ENCODE measurements at regions not wholly inside any gene's neighbourhood (a gene's known extent, or its start where the extent isn't known, plus 50 kb on each side); places are given as distances from the start of the nearest gene placed in this dataset.

DNA sequence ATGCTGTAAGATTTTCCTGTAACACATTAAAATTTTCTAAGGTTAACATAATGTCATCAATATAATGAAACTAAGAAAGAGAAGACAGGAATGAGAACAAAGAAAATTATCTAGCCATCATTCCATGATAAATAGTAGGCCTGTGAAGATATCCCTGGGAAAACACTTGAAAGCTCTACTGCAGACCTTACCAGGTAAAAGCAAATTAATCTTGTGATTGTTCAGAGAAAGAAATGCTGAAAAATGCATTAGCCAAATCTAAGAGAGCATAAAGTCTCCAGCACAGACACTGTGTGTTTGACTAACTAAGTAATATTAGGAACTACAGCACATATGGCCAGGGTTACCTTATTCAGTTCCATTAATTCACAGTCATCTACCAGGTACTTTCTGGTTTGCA, 628.3 kb upstream of the GRAMD2B start:
- POLR2A ChIA-PET: no interaction called here
- Mint-ChIP-seq H3K27ac (no peak overlapping the region), H3K4me3 (no peak overlapping the region)

GRCh38 chr5:125798307-125798706, 624.9 kb upstream of the GRAMD2B start:
- POLR2A ChIA-PET: no interaction called here
- H3K9me3 Mint-ChIP-seq: peaks cover 13% of the 10 kb centered on the region
- CTCF ChIA-PET: no interaction called here
- no peak overlapping the region for H3K4me3 Mint-ChIP-seq
- Histone ChIP-seq H3K27ac (ENCODE audit: low read depth in 1 of 2, low read length in 2 of 2) (no peak overlapping the region), H3K9me3 (ENCODE audit: control insufficient read depth in 1 of 2, insufficient read depth in 1 of 2, low read length in 2 of 2) (peaks cover 0 to 7% of the 10 kb centered on the region in 2 experiments), H3K4me3 (ENCODE audit: low read length) (no peak overlapping the region), H3K36me3 (ENCODE audit: insufficient read depth, low read length) (no peaks in the 10 kb centered on the region), H3K27me3 (ENCODE audit: control insufficient read depth in 1 of 2, insufficient read depth in 2 of 2, low read length in 2 of 2) (no peaks in the 10 kb centered on the region), H3K4me1 (ENCODE audit: insufficient read depth, low read length) (no peaks in the 10 kb centered on the region)
- no peak overlapping the region for H3K27ac Mint-ChIP-seq
- no peaks in the 10 kb centered on the region for H3K4me1 Mint-ChIP-seq (ENCODE audit: low read depth)
- H3K27me3 Mint-ChIP-seq: no peaks in the 10 kb centered on the region
- no peak for ATAC-seq (ENCODE audit: poor library complexity)
- no peak for TF ChIP-seq CTCF (IDR thresholded peaks at IDR 0.05)
- intact Hi-C loops (cut with DNase I, micrococcal nuclease): no loop called here
- no peaks in the 10 kb centered on the region for H3K36me3 Mint-ChIP-seq (ENCODE audit: low read depth)
- DNase-seq: no peak

More for the DNA sequence above, 628.3 kb upstream of the GRAMD2B start:
- Mint-ChIP-seq H3K36me3 (ENCODE audit: low read depth) (no peaks in the 10 kb centered on the region), H3K9me3 (peaks cover 16% of the 10 kb centered on the region), H3K27me3 (no peaks in the 10 kb centered on the region), H3K4me1 (ENCODE audit: low read depth) (no peaks in the 10 kb centered on the region)
- Histone ChIP-seq H3K27ac (ENCODE audit: low read depth in 1 of 2, low read length in 2 of 2) (no peak overlapping the region), H3K36me3 (ENCODE audit: insufficient read depth, low read length) (no peaks in the 10 kb centered on the region), H3K4me1 (ENCODE audit: insufficient read depth, low read length) (no peaks in the 10 kb centered on the region), H3K9me3 (ENCODE audit: control insufficient read depth in 1 of 2, insufficient read depth in 1 of 2, low read length in 2 of 2) (peaks cover 0 to 7% of the 10 kb centered on the region in 2 experiments), H3K4me3 (ENCODE audit: low read length) (no peak overlapping the region), H3K27me3 (ENCODE audit: control insufficient read depth in 1 of 2, insufficient read depth in 2 of 2, low read length in 2 of 2) (no peaks in the 10 kb centered on the region)
- no peak for TF ChIP-seq CTCF (IDR thresholded peaks at IDR 0.05)
- ATAC-seq (ENCODE audit: poor library complexity): no peak
- CTCF ChIA-PET: no interaction called here
- intact Hi-C loops (cut with DNase I, micrococcal nuclease): no loop called here
- DNase-seq: no peak

DNA sequence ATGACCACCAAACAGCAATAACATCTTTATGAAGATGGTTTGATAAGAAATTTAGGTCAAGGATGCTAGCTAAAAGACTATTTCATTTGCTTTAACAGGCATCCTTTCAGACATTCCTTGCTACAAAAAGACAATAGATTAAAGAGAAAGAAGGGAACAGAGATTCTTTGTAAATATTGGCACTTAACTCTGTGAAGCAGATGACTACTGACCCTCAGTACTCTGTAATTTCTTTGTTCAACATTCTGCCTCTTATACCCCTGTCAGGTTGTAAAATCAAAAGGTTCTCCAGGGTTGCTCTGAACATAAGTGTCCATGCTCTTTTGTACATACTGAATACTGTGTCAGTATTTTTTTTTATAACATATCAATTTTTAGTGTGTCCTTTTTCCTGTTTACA, 610.6 kb upstream of the GRAMD2B start:
- Histone ChIP-seq H3K27ac (ENCODE audit: low read depth in 1 of 2, low read length in 2 of 2) (no peak overlapping the region), H3K4me3 (ENCODE audit: low read length) (no peak overlapping the region), H3K9me3 (ENCODE audit: control insufficient read depth in 1 of 2, insufficient read depth in 1 of 2, low read length in 2 of 2) (no peaks in the 10 kb centered on the region), H3K36me3 (ENCODE audit: insufficient read depth, low read length) (no peaks in the 10 kb centered on the region), H3K4me1 (ENCODE audit: insufficient read depth, low read length) (no peaks in the 10 kb centered on the region), H3K27me3 (ENCODE audit: control insufficient read depth in 1 of 2, insufficient read depth in 2 of 2, low read length in 2 of 2) (no peaks in the 10 kb centered on the region)
- Mint-ChIP-seq H3K9me3 (peaks cover 3% of the 10 kb centered on the region), H3K4me3 (no peak overlapping the region), H3K36me3 (ENCODE audit: low read depth) (no peaks in the 10 kb centered on the region), H3K27ac (no peak overlapping the region), H3K27me3 (no peaks in the 10 kb centered on the region), H3K4me1 (ENCODE audit: low read depth) (no peaks in the 10 kb centered on the region)
- ChIA-PET POLR2A (no interaction called here), CTCF (no interaction called here)
- DNase-seq (no peak), ATAC-seq (ENCODE audit: poor library complexity) (no peak)
- no peak for TF ChIP-seq CTCF (IDR thresholded peaks at IDR 0.05)
- intact Hi-C loops (cut with DNase I, micrococcal nuclease): no loop called here

Data from CD4-positive, alpha-beta T cell (primary cell).